GM23338 (cell line): ENCODE measurements at regions not wholly inside any gene's neighbourhood (a gene's known extent, or its start where the extent isn't known, plus 50 kb on each side); places are given as distances from the start of the nearest gene placed in this dataset.
A peak's percentile ranks its signal among the peaks of the same experiment; 100 is the strongest.

Experiments
- ATAC-seq: fragments of 200-7000 bp; cut with Tn5 transposase; 3 replicates; pipeline ENCODE4 v1.9.1; 2020
- DNase-seq: peaks from one replicate; pipeline ENCODE4 v3.0.0-alpha.2; 2015; ENCODE audit warnings: low spot score
- H2AFZ ChIP-seq: fragments of 200-600 bp; sonication (generic); 2 replicates; pipeline ENCODE4 v1.8.0; 2016; ENCODE audit warnings: antibody characterized with exemption, mild to moderate bottlenecking, moderate library complexity
- H3F3A ChIP-seq: fragments of 200-600 bp; sonication (generic); replicated peaks from 2 replicates; pipeline ENCODE4 v1.8.0; 2017; ENCODE audit warnings: antibody characterized with exemption, mixed run types, low read depth
- H3K27ac ChIP-seq: fragments of 200-600 bp; sonication (generic); 2 replicates; pipeline ENCODE4 v1.6.1; 2016; ENCODE audit warnings: low read depth
- H3K27me3 ChIP-seq: fragments of 200-600 bp; sonication (generic); 2 replicates; pipeline ENCODE4 v1.8.0; 2016; ENCODE audit warnings: mild to moderate bottlenecking, mixed run types, moderate library complexity; ENCODE audit not compliant: insufficient read depth
- H3K36me3 ChIP-seq: fragments of 200-600 bp; sonication (generic); 2 replicates; pipeline ENCODE4 v1.8.0; 2016; ENCODE audit warnings: mild to moderate bottlenecking; ENCODE audit not compliant: insufficient read depth
- H3K4me1 ChIP-seq: fragments of 200-600 bp; sonication (generic); 2 replicates; pipeline ENCODE4 v1.8.0; 2016; ENCODE audit warnings: mild to moderate bottlenecking, moderate library complexity; ENCODE audit not compliant: insufficient read depth
- H3K4me2 ChIP-seq: fragments of 200-600 bp; sonication (generic); 2 replicates; pipeline ENCODE4 v1.7.1; 2017; ENCODE audit warnings: mixed run types
- H3K4me3 ChIP-seq: fragments of 200-600 bp; sonication (generic); 2 replicates; pipeline ENCODE4 v1.6.1; 2016; ENCODE audit warnings: mixed run types
- H3K79me2 ChIP-seq: fragments of 200-600 bp; sonication (generic); replicated peaks from 2 replicates; pipeline ENCODE4 v1.8.0; 2017; ENCODE audit warnings: mild to moderate bottlenecking; ENCODE audit not compliant: insufficient read depth
- H3K9me2 ChIP-seq: fragments of 200-600 bp; sonication (generic); 2 replicates; pipeline ENCODE4 v1.8.0; 2017; ENCODE audit not compliant: insufficient read depth
- H4K20me1 ChIP-seq: fragments of 200-600 bp; sonication (generic); replicated peaks from 2 replicates; pipeline ENCODE4 v1.8.0; 2017; ENCODE audit warnings: mild to moderate bottlenecking; ENCODE audit not compliant: insufficient read depth
- H3K27ac Mint-ChIP-seq: 2 replicates; pipeline ENCODE4 v1.8.0; 2020; ENCODE audit warnings: inconsistent platforms, mild to moderate bottlenecking, moderate library complexity, mixed read lengths
- H3K27me3 Mint-ChIP-seq: 3 replicates; pipeline ENCODE4 v1.8.0; 2022; ENCODE audit warnings: low read depth, mild to moderate bottlenecking, moderate library complexity, mixed read lengths, inconsistent platforms; ENCODE audit not compliant: insufficient read depth, poor library complexity
- H3K36me3 Mint-ChIP-seq: 3 replicates; pipeline ENCODE4 v1.8.0; 2021; ENCODE audit warnings: low read depth, mild to moderate bottlenecking, inconsistent platforms, moderate library complexity, mixed read lengths
- H3K4me1 Mint-ChIP-seq: 3 replicates; pipeline ENCODE4 v1.8.0; 2020; ENCODE audit warnings: mild to moderate bottlenecking, inconsistent platforms, mixed read lengths
- H3K4me3 Mint-ChIP-seq: 3 replicates; pipeline ENCODE4 v1.8.0; 2021; ENCODE audit warnings: moderate library complexity, mild to moderate bottlenecking, inconsistent platforms, mixed read lengths
- H3K9me3 Mint-ChIP-seq: 3 replicates; pipeline ENCODE4 v1.8.0; 2020; ENCODE audit warnings: moderate library complexity, mild to moderate bottlenecking, inconsistent platforms, mixed read lengths
- CREB1 ChIP-seq: fragments of 250-450 bp; sonication (Bioruptor Pico); IDR thresholded peaks from 2 replicates; pipeline ENCODE4 v1.5.0; 2020; ENCODE audit warnings: low read depth, mild to moderate bottlenecking, moderate library complexity
- EZH2 ChIP-seq: fragments of 200-600 bp; sonication (generic); IDR thresholded peaks from one replicate; pipeline ENCODE4 v1.8.0; 2017; ENCODE audit warnings: antibody characterized with exemption, mild to moderate bottlenecking, low read depth; ENCODE audit not compliant: unreplicated experiment
- JUNB ChIP-seq: IDR thresholded peaks from one replicate; pipeline ENCODE4 v1.6.1; 2016; ENCODE audit warnings: antibody characterized with exemption; ENCODE audit not compliant: unreplicated experiment
- NANOG ChIP-seq: IDR thresholded peaks from 2 replicates; pipeline ENCODE4 v1.6.1; 2016; ENCODE audit warnings: antibody characterized with exemption, borderline replicate concordance
- POLR2AphosphoS5 ChIP-seq: IDR thresholded peaks from 2 replicates; pipeline ENCODE4 v1.6.1; 2016; ENCODE audit warnings: antibody characterized with exemption, low read depth
- STAT1 ChIP-seq: IDR thresholded peaks from one replicate; pipeline ENCODE4 v1.6.1; 2016; ENCODE audit warnings: antibody characterized with exemption; ENCODE audit not compliant: unreplicated experiment
- ZNF114 ChIP-seq: fragments of 250-450 bp; sonication (Bioruptor Pico); IDR thresholded peaks from 2 replicates; pipeline ENCODE4 v1.5.0; 2020; ENCODE audit warnings: mild to moderate bottlenecking, moderate library complexity
- ZNF331 ChIP-seq: fragments of 250-450 bp; sonication (Bioruptor Pico); IDR thresholded peaks from 2 replicates; pipeline ENCODE4 v1.5.0; 2020; ENCODE audit warnings: low read depth, mild to moderate bottlenecking, moderate library complexity
- ZNF462 ChIP-seq: fragments of 250-450 bp; sonication (Bioruptor Pico); IDR thresholded peaks from 2 replicates; pipeline ENCODE4 v1.5.0; 2020; ENCODE audit warnings: mild to moderate bottlenecking, moderate library complexity
- TF ChIP-seq, protein P1 (sequence below), 2 experiments: fragments of 200-600 bp in 1 of 2; sonication (generic) in 1 of 2; conservative IDR thresholded peaks; 2 replicates each; pipeline versions ENCODE4 v1.5.1 to v1.6.1; 2016 to 2017; ENCODE audit warnings: antibody characterized with exemption in 2 of 2, low read depth in 2 of 2, mild to moderate bottlenecking in 2 of 2, moderate library complexity in 1 of 2
- TF ChIP-seq, protein P2 (sequence below): IDR thresholded peaks from 2 replicates; pipeline ENCODE4 v1.6.1; 2016; ENCODE audit warnings: antibody characterized with exemption

DNA sequence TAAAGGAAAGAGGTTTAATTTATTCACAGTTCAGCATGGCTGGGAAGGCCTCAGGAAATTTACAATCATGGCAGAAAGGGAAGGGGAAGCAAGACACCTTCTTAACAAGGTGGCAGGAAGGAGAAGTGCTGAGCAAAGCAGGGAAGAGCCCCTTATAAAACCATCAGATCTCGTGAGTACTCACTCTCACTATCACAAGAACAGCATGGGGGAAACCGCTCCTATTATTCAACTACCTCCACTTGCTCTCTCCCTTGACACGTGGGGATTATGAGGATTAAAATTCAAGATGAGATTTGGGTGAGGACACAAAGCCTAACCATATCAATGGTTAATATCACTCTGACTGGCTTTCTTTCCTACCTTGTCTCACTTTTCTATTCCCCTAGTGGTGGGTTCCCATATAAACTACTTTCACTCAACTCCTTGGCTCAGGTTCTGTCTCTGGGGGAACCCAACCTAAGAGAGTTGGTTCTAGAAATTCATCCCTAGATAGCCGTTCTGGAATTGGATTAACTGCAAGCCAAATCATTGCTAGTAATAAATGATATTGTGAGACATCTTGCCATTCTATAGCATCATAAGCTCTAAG lies 749.8 kb upstream of the GRAMD2B start:
- Histone ChIP-seq H3K4me1 (no peaks in the 10 kb centered on the region), H4K20me1 (no peaks in the 10 kb centered on the region), H3K9me2 (0 out of 2 replicates have a peak, but pooled peaks cover 12% of the 10 kb centered on the region), H3K4me3 (no peak overlapping the region), H3K36me3 (no peaks in the 10 kb centered on the region), H3K79me2 (no peaks in the 10 kb centered on the region), H3K27me3 (no peaks in the 10 kb centered on the region), H2AFZ (no peak overlapping the region), H3K27ac (no peak overlapping the region), H3F3A (no peaks in the 10 kb centered on the region), H3K4me2 (no peak overlapping the region)
- ATAC-seq (peak; percentile 41; the same call in 1 of the 3 replicates), DNase-seq (peak; percentile 44)
- H3K4me3 Mint-ChIP-seq: no peak overlapping the region
- peaks cover 18% of the 10 kb centered on the region; the same call in 2 of the 3 replicates for H3K36me3 Mint-ChIP-seq
- peaks cover 2% of the 10 kb centered on the region for H3K27me3 Mint-ChIP-seq
- H3K9me3 Mint-ChIP-seq: peaks cover 14% of the 10 kb centered on the region; the same call in 2 of the 3 replicates
- H3K4me1 Mint-ChIP-seq: peaks cover 5% of the 10 kb centered on the region; the same call in 1 of the 3 replicates
- H3K27ac Mint-ChIP-seq: no peak overlapping the region
- no peak for TF ChIP-seq CREB1 (CRISPR knock-in tag)
- TF ChIP-seq, protein P1, sequence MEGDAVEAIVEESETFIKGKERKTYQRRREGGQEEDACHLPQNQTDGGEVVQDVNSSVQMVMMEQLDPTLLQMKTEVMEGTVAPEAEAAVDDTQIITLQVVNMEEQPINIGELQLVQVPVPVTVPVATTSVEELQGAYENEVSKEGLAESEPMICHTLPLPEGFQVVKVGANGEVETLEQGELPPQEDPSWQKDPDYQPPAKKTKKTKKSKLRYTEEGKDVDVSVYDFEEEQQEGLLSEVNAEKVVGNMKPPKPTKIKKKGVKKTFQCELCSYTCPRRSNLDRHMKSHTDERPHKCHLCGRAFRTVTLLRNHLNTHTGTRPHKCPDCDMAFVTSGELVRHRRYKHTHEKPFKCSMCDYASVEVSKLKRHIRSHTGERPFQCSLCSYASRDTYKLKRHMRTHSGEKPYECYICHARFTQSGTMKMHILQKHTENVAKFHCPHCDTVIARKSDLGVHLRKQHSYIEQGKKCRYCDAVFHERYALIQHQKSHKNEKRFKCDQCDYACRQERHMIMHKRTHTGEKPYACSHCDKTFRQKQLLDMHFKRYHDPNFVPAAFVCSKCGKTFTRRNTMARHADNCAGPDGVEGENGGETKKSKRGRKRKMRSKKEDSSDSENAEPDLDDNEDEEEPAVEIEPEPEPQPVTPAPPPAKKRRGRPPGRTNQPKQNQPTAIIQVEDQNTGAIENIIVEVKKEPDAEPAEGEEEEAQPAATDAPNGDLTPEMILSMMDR (conservative IDR thresholded peaks at IDR 0.05; ENCODE audit: low read depth in 2 of 2): peak in 1 of 2 experiments; percentile 47; a peak in 2 of 4 replicates

- Histone ChIP-seq H3K4me1 (no peaks in the 10 kb centered on the region), H3K4me2 (no peak overlapping the region), H3K4me3 (no peak overlapping the region), H4K20me1 (no peaks in the 10 kb centered on the region), H3K79me2 (no peaks in the 10 kb centered on the region), H3K27me3 (no peaks in the 10 kb centered on the region), H3K27ac (no peak overlapping the region), H3K9me2 (no peaks in the 10 kb centered on the region), H3F3A (no peaks in the 10 kb centered on the region), H2AFZ (no peak overlapping the region), H3K36me3 (no peaks in the 10 kb centered on the region)
- Mint-ChIP-seq H3K4me3 (no peak overlapping the region), H3K4me1 (no peaks in the 10 kb centered on the region; the same call in 2 of the 3 replicates), H3K27me3 (no peaks in the 10 kb centered on the region), H3K27ac (no peak overlapping the region), H3K36me3 (peaks cover 5% of the 10 kb centered on the region; the same call in 2 of the 3 replicates), H3K9me3 (no peaks in the 10 kb centered on the region)
- DNase-seq (no peak), ATAC-seq (no peak)
- TF ChIP-seq ZNF331 (CRISPR knock-in tag) (no peak), NANOG (no peak), STAT1 (no peak), JUNB (no peak), POLR2AphosphoS5 (no peak), ZNF462 (no peak), ZNF114 (no peak), EZH2 (no peak)
- TF ChIP-seq, protein P2, sequence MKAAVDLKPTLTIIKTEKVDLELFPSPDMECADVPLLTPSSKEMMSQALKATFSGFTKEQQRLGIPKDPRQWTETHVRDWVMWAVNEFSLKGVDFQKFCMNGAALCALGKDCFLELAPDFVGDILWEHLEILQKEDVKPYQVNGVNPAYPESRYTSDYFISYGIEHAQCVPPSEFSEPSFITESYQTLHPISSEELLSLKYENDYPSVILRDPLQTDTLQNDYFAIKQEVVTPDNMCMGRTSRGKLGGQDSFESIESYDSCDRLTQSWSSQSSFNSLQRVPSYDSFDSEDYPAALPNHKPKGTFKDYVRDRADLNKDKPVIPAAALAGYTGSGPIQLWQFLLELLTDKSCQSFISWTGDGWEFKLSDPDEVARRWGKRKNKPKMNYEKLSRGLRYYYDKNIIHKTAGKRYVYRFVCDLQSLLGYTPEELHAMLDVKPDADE: no peak
These were observed 743.7 kb upstream of the GRAMD2B start for GRCh38 chr5:125679522-125679921.
